Head of caudate nucleus (tissue), 42 donors: ENCODE measurements at regions not wholly inside any gene's neighbourhood (a gene's known extent, or its start where the extent isn't known, plus 50 kb on each side); places are given as distances from the start of the nearest gene placed in this dataset.

Experiments used
- DNase-seq, 42 donors: peaks; one replicate each; pipeline versions ENCODE4 v3.0.0 to v3.0.0-alpha.2; 2020 to 2021; ENCODE audit warnings: mixed read lengths in 7 of 42
- intact Hi-C: fragments of 100-400 bp; cut with DNase I; formaldehyde crosslinking; loops from one replicate; pipeline ENCODE4 v1.15.0; 2022

DNA sequence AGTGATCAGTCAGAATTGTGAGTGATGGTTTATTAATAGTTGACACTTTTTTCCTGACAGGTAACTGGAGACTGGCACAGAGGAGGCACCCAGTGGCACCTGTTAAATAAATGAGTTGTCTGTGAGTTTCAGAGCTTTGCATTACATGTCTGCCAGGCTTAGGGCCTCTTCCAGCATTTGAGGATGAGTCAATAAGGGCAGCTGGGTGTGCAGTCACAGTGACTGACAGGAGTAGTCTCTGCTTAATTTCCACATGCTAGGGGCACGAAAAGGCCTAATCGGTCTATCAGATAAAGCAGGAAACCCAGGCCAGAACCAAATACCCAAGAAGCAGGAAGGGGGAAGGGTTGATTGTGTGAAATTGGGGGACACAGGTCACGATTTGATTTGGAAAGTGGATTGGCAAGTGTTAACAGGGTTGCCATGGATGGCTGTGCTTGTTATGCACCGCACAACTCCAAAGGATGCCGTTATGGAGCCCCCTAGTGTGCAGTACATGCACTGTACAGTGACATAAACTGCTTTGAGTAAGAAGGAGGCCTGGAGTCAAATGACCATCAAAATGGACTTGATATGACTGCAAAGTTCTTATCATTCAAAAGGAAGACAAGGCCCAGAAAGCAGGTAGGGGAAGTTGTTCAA lies 111.9 kb upstream of the GGTLC1 start:
- intact Hi-C loops: no loop called here
- peak in 36 of 42 donors; percentile 8 to 80 (median 46) for DNase-seq

DNA sequence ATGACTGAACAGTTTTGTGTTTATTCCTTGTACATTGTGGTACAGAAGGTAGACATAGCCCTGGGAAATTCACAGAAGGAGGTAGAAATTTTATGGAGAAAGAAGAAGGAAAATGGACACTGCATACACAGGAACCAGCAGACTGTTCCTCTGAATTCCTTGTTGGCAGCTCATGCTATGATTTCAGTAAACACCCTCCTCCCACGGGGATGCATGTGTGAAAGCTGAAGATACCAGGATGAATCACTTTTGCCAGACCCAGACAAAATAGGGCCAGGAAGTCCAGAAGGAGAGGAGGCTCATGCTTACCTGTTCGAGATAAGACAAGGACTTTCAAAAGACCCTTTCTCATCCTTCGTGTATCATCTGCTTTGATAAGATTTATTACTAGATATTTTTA lies 110.3 kb upstream of the GGTLC1 start:
- intact Hi-C loops: no loop called here
- DNase-seq: no peak

DNA sequence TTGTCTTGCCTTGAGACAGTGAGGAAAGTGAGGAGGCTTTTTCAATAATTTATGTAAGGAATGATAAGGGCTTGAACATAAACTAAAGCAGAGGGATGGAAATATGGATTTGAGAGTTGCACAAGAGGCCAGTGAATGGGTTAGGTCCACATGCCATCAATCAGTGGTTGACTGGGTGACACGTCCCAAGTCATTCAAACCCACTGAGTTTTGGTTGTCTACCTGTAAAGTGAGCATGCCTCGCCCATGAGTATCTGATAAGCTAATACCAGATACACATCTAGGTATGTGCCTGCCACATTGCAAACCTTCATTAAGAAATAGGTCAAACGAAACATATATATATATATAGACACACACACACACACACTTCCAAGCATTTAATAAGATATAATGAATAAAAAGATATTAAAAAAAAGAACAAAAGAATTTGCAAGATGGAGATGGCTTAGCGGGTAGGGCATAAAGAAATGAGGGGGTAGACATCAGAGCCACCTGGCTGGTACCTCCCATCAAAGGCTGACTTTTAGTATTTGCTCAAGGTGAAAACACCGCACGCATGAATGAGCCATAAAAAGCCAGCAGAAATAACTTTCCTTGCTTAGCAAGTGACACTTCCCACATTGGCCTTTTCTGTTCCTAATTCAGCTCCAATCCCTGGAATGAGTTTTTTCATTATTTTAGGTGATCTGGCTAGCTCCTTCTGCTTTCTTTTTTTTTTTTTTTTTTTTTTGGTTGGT lies 109.1 kb upstream of the GGTLC1 start:
- no peak for DNase-seq
- intact Hi-C loops: no loop called here

DNA sequence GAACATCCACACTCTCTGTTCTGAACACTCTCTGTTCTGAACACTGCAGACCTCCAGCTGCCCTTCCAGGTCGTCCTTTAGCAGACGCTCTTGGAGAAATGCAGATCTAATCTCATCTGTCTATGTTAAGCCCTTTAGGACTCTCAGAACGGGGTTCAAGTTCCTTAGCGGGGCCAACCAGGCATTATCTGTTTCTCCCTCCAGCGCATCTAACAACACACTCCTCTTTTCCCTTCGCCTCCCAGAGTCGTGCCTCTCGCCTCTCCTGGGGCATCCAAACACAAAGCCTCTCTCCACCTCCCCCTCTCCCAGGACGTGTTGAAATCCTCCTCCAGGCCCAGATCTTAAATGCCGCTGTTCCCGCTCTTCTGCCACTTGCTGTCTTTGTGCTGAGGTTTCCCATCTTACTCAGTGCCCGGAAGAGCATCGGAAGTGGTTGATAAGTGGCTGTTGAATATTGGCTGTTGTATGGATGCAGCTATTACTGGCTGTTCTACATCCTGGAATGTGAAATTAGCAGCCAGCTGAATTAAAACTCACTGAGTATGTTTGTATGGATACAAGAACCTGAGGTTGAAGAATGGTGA lies 108.4 kb upstream of the GGTLC1 start:
- intact Hi-C loops: no loop called here
- no peak for DNase-seq

DNA sequence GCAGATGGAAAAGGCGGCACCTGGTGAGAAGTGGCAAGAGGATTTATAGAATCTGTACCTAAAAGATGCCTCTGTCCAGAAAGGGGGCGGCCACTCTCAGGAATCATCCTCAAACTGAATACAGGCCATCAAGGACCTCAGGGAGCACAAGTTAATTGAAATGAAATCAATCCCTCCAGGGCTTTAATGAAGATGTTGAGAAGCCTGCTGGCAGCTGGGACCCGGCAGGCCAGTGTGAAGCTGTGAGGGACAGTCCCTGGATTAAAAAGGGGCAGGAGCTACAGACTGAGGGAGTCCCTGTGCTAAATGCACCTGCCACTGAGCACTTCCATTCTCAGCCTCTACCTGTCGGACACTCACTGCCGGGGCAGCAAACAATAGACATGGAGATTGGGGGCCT lies 107.7 kb upstream of the GGTLC1 start:
- no peak for DNase-seq
- intact Hi-C loops: no loop called here

DNA sequence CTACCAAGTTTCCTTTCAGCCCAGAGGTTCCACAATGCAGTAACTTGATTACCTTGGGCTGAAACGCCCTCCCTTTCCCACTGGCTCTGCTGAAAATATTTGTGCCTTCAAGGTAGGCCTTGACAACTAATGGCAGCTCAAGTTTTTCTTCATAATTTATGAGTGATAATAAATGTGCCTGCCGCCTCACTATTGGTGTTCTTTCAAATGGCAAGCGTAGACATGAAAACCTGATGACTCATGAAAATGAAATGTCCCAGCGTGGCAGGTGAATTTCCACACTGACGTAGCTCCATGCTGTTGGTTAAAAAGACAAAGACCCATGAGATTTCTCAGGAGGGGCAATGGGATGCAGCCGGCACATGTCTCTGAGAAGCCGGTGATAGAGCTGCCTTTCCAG lies 107.2 kb upstream of the GGTLC1 start:
- intact Hi-C loops: no loop called here

DNA sequence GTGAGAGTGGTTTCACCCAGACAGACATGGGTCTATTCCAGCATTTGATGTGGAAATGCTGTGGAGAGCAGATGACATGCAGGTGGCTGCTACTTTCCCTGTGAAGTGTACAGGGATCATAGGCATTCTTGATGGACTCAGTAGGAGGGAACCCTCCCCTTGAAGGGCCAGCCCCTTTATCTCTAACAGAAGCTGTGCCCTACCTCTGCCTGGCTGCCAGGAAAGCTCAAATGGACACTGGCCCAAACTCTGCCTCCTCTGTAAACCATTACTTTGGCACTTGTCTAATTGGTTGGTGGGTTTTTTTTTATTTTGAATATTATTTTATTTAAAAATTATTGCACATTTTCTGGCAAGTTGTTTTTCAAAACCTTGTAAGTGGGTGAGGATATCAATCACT lies 106.7 kb upstream of the GGTLC1 start:
- intact Hi-C loops: no loop called here
- DNase-seq: no peak

More for the DNA sequence above, 107.2 kb upstream of the GGTLC1 start:
- no peak for DNase-seq

DNA sequence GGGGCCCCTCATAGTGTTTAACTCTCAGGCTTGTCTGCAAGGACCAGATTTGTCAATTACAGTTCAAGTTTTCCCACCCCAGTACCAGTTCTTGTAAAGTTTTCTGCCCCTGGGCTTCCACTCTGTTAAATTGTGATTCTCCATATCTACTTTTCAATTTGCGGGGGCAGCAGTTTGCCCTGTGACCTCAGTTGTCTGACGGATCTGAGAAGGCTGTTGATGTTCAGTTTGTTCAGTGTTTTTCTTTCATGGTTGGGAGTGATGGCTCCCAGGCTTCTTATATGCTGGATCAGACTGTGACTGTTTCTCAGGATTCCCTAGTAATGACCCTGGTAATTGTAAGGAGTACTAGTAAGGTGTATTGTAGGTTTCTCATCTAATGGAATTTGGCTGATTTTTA lies 101.0 kb upstream of the GGTLC1 start:
- intact Hi-C loops: no loop called here
- no peak for DNase-seq

DNA sequence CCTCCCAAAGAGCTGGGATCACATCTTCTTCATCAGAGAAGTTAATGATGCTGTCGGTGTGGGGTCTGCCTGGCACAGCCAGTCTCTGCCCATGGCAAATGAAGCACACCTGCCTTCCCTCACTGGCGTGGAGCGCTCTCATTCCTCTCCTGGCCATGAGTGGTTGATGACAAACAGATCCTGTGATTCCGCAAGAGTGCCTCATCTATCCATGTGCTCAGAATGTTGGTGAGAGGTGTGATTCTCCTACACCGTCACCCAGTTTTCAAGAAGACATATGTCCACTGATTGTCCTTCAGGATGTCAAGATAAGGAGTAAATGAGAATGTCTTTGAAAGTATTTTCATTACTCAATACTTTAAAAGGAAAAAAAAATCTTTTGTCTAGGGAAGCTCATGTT lies 97.5 kb upstream of the GGTLC1 start:
- intact Hi-C loops: no loop called here
- no peak for DNase-seq

DNA sequence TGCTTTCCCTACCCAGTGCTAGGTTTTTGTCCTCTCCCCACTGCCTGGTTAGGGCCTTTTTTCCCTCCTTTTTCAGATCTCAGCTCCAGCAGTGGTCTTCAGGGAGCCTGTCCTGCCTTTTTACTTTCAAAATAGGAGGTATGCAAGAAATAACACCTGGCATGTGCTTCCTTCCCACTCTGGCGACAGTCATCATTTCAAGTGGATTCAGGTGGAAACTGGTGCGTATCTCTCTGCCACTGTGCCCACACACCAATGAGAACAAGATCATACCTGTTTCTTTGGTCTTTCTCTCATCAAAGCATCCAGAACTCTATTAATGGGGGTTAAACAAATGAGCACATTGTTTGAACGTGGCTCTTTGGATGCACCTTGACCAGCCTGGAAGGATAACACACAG lies 95.7 kb upstream of the GGTLC1 start:
- intact Hi-C loops: no loop called here
- DNase-seq: no peak

DNA sequence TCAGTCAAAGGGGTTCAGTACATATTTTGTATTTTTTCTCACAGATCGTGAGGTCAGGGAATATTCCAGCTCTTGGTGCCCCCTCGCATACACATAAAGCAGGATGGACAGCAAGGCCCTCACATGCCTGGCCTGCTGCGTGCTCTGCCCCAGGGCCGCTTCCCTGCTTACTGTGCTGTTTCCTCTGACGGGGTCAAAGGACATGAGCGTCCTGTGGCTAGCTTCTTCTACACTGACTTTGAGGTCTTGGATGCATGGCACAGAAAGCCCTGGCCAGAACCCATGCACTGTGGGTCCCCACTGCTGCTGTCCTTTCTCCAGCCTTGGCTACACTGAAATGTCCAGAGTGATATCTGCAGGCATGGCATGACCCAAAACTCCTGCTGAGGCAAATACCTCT lies 92.5 kb upstream of the GGTLC1 start:
- intact Hi-C loops: no loop called here
- no peak for DNase-seq

DNA sequence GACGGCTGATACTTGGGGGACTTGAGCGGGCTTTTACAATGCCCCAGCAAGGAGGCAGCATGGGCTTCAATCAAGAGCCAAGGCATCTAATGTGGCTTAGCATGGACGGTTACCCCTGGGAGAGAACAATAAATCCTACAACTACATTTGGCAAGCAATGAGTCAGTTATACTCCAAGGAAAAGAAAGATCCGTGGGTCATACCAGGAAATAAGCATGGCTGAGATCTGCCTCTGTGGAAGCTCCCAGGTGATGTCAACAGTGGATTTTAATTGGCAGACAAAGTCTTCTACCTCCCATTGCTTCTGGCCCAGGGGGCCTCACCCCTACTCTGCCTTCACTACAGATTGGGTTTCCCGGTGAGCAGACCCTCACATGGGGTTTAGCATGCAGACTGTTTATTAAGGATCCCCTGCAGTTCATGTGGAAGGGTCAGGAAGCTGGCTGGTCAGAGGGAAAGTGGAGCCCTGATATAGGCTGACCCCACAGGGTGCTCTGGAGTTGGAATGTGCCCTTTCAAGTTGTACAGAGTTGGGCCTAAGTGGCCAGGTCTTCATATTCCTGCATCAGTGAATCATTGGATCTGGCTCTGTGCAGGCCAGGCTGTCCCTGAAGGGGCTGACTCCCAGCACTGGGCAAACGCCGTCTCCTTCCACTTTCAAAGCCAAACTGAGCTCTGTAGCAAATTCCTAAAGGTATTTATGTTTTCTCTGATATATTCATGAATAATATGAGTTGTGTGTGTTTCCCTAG lies 91.3 kb upstream of the GGTLC1 start:
- no peak for DNase-seq
- intact Hi-C loops: no loop called here

DNA sequence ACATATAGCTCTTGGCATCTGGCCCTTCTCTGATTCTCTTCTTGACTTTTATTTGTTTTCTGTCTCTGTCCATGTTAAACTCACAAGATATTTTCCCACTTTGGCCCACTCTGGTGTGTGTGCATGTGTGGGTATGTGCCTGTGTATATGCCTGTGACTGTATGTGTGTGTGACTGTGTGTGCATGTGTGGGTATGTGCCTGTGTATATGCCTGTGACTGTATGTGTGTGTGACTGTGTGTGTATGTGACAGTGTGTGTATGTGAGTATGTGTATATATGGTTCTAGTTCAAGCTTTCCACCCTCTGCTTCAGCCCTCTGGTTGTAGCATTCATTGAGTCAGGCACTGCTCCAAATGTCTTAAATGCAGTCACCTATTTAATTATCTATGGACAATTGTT lies 88.6 kb upstream of the GGTLC1 start:
- no peak for DNase-seq
- intact Hi-C loops: no loop called here

DNA sequence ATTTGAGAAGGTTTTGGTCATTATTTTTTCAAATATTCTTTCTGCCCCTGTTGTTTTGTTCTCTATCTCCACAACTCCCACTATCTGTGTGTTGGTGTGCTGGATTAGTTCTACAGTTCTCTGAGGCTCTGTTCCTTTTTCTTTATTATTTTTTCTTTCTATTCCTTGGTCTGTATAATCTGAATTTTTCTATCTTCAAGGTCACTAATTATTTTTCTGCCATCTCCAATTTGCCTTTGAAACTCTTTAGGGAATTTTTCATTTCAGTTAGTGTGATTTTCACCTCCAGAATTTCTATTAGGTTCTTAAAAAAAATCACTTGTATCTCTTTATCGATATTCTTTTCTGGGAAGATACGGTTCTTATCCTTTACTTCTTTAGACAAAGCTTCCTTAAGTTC lies 82.1 kb upstream of the GGTLC1 start:
- intact Hi-C loops: no loop called here
- no peak for DNase-seq

DNA sequence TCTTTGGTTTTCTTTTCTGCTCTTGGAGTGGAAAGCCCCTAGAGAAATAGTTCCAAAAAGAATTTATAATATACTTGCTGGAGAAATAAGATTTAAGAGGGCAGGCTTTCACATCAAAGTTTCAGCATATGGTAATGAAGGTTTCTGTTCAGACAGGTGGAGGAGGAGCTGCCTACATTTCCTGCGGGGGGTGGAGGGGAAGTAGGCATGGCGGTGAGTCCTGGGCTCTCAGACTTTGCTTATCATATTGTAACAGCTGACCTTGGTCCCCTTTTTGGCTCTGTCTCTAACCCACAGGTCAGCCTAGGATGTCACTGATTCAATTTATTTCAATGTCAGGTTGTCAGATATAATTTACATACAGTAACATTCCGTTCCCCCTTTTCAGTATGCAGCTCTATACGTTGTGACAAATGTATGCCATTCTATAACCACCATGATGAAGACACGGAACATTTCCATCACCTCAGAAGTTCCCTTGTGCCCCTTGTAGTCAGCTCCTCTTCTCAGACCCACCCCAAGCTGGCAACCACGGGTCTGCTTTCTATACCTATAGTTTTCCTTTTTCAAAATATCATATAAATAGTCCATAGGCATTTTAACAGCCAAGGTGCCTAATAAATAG lies 77.6 kb upstream of the GGTLC1 start:
- peak in 1 of 42 donors; percentile 14 for DNase-seq
- intact Hi-C loops: no loop called here

DNA sequence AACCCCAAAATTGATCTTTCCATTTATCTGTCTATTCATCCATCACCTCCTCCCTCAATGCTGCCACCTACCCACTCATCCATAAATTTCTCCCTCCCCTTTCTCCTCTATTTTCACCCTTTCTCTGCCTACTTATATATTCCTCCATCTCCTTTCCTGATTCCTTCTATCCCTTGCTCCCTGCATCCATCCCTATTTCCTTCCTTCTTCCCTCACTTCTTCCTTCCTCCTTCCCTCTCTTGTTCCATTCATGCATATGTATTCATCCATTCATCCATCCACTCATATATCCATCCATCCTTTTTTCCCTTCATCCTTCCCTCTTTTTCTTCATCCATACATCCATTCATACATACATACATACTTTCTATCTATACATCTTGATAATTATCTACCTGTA lies 76.3 kb upstream of the GGTLC1 start:
- no peak for DNase-seq
- intact Hi-C loops: no loop called here

DNA sequence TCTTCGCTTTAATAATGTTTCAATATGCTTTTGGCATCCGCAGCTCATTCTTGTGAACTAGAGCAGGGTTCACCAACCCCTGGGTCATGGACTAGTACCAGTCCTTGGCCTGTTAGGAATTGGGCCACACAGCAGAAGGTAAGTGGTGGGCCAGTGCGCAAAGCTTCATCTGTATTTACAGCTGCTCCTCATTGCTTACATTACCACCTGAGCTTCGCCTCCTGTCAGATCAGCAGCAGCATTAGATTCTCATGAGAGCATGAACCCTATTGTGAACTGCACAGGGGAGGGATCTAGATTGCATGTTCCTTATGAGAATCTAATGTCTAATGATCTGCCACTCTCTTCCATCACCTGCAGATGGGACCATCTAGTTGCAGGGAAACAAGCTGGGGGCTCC lies 75.5 kb upstream of the GGTLC1 start:
- intact Hi-C loops: no loop called here
- no peak for DNase-seq

DNA sequence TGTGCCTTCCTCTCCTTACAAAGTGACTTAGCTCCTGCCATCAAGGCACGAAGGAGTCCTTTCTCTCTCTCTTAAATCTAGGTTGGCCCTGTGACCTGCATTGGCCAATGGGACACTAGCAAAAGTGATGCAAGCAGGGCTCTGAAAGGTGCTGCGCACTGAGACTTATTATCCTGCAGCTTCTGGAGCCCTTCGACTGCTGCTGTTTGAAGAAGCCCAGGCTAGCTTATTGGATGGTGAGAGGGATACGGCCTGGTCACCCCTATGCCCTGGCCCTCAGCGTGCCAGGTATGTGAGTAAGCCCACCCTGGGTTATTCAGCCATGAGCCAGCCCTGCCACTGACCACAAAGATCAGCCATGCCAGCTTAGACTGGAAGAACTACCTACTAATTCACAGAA lies 74.5 kb upstream of the GGTLC1 start:
- DNase-seq: no peak
- intact Hi-C loops: no loop called here

DNA sequence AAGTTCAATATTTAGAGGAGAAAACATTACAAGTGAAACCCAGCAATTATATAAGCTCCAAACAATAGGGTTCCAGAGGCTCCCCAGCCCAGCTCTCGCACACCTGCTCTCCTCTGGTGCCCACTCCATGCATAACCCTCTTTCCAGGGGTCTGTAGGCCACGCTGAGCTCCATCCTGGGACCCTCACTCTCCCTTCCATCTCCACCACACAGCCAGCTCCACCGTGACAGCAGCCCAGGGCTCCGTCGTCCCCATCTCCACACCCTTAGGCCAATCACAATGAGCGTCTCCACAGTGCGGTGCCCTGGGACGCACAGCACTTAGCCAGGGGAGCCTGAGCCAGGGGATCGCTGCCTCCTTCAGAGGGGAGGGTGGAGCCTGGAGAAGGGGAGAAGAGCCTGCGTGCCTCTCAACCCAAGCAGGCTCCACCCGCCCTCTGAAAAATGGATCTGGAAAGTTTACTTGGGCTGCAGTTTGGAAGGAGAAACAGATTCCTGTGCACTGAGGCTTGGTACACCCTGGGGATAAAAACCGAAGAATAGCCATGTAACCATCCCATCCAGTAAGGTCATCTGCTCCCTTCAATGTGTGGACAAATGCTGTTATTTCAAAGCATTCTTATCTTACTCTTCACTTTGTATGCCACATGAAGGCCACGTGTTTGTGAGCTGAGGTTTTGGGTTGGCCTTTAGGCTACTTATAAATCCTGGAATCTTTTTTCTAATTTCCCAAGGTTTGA lies 72.4 kb upstream of the GGTLC1 start:
- no peak for DNase-seq
- intact Hi-C loops: no loop called here
